ENCODE measurements at regions not wholly inside any gene's neighbourhood (a gene's known extent, or its start where the extent isn't known, plus 50 kb on each side); places are given as distances from the start of the nearest gene placed in this dataset.

- no peak for TF ChIP-seq CTCF (IDR thresholded peaks at IDR 0.05)
- TF ChIP-seq POLR2A (IDR thresholded peaks at IDR 0.05): no peak
- no peak for TF ChIP-seq EP300 (IDR thresholded peaks at IDR 0.05)
Observed at GRCh38 chr2:41785251-41786022, 262.4 kb upstream of the PKDCC start.
